ENCODE measurements at regions not wholly inside any gene's neighbourhood (a gene's known extent, or its start where the extent isn't known, plus 50 kb on each side); places are given as distances from the start of the nearest gene placed in this dataset.
"Not testable (repeated sequence)": the region's sequence is repeated elsewhere in the genome, so short reads cannot be mapped to it uniquely, and the experiment has no call there.

DNA sequence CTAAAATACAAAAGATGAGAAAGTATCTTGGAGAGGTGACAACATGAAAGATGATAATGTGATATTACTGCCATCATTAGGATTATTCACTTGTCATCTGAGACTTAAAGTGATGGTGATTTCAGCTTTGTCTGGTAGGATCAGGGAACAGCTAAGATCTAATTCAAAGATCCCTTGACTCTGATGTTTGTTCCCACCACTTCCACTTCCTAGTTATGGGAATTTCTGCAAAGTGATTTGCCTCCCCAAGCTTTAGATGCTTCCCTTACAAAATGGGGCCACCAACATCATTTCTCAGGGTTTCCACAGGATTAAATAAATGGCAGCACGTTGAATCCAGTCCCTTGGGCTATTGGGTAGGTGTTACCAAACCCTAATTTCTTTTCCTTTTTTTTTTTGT lies 550.8 kb upstream of the CDH5 start:
- no peak overlapping the region for H2AK5ac ChIP-seq (ENCODE audit: low read depth, low read length)
- no peaks in the 10 kb centered on the region for H3K79me1 ChIP-seq (ENCODE audit: low read depth in 1 of 2, low read length in 2 of 2)
- H3K9ac ChIP-seq (ENCODE audit: low read depth, low read length) = no peak overlapping the region
- H3K27ac ChIP-seq (ENCODE audit: insufficient read depth, low read length) = no peak overlapping the region
- no peaks in the 10 kb centered on the region for H4K20me1 ChIP-seq (ENCODE audit: insufficient read depth, low read length)
- in situ Hi-C loops (cut with MboI; ENCODE audit: low sequenced_read_pairs) = no loop called here
- TF ChIP-seq SMC3 (IDR thresholded peaks at IDR 0.05; ENCODE audit: low read depth, low read length) = no peak
- no CpG with 5 or more reads among the region's 1 CpG for WGBS, 2 experiments (ENCODE audit: extremely low coverage in 2 of 2, insufficient read length in 1 of 2)
- BruUV-seq (replicated peaks) = no TSS peak
- H4K5ac ChIP-seq (ENCODE audit: low read depth, low read length) = no peak overlapping the region
- H3K14ac ChIP-seq (replicated peaks; ENCODE audit: low read depth, low read length) = no peak overlapping the region
- no peak overlapping the region for H3K18ac ChIP-seq (ENCODE audit: low read depth, low read length)
- intact Hi-C loops (cut with micrococcal nuclease) = no loop called here
- H2AK9ac ChIP-seq (replicated peaks; ENCODE audit: low read depth, low read length, poor library complexity) = no peak overlapping the region
- H3K36me3 ChIP-seq (ENCODE audit: control insufficient read depth, insufficient read depth, low read length) = no peaks in the 10 kb centered on the region
- no peak overlapping the region for H2AFZ ChIP-seq (replicated peaks; ENCODE audit: low read length, poor library complexity)
- no peak overlapping the region for H2BK20ac ChIP-seq (ENCODE audit: low read depth, low read length)
- no peak overlapping the region for H3K56ac ChIP-seq (ENCODE audit: extremely low read depth, insufficient read depth, low read length)
- H3K23ac ChIP-seq (ENCODE audit: low read depth, low read length) = no peak overlapping the region
- H3K4me2 ChIP-seq (ENCODE audit: low read depth, low read length) = no peak overlapping the region
- CTCF ChIA-PET = no interaction called here
- H3K9me3 ChIP-seq (ENCODE audit: control insufficient read depth, insufficient read depth, low read length) = no peaks in the 10 kb centered on the region
- no peak overlapping the region for H2BK120ac ChIP-seq (ENCODE audit: low read depth, low read length)
- DNase-seq = no peak
- no peak overlapping the region for H4K91ac ChIP-seq (ENCODE audit: insufficient read depth, low read depth, low read length)
- no peak overlapping the region for H2BK5ac ChIP-seq (ENCODE audit: low read depth, low read length, poor library complexity, severe bottlenecking)
- H3K4me3 ChIP-seq (ENCODE audit: insufficient read depth, low read depth, low read length) = no peak overlapping the region
- dilution Hi-C loops (cut with HindIII; ENCODE audit: low sequenced_read_pairs, unreplicated experiment) = no loop called here
- no peak for ATAC-seq (ENCODE audit: low read depth)
- no peak overlapping the region for H3K4ac ChIP-seq (ENCODE audit: low read depth, low read length)
- no peak overlapping the region for H2BK15ac ChIP-seq (ENCODE audit: low read depth, low read length)
- POLR2A ChIA-PET (ENCODE audit: unreplicated experiment) = no interaction called here
- no peaks in the 10 kb centered on the region for H3K4me1 ChIP-seq (ENCODE audit: control insufficient read depth, insufficient read depth, low read length)
- H4K8ac ChIP-seq (ENCODE audit: low read depth in 2 of 2, low read length in 2 of 2) = no peak overlapping the region
- H3K9me1 ChIP-seq (ENCODE audit: insufficient read depth, low read length) = no peaks in the 10 kb centered on the region
- H3K27me3 ChIP-seq (ENCODE audit: control insufficient read depth, insufficient read depth, low read length) = peaks cover 4% of the 10 kb centered on the region

DNA sequence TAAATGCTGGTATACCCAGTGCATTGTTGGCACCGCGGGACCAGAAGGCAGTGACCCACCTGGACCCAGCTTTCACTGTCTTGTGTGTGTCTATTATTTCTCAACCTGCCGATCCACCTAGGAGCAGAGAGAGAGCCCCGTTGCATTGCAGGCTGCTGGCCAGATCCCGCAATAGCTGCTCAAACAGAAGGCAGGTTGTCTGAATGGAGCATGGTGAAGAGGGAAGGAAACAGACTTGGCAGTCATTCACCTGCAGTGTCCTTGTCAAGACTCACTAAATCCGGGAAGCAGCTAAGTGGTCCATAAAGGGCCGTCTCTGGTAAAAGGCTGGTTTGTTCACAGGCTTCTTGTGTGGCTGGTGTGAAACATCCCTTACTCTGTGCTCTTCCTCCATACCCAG lies 552.6 kb upstream of the CDH5 start:
- H3K27ac ChIP-seq (ENCODE audit: insufficient read depth, low read length); H3K4me3 ChIP-seq (ENCODE audit: insufficient read depth, low read depth, low read length); H2AK9ac ChIP-seq (replicated peaks; ENCODE audit: low read depth, low read length, poor library complexity); H2BK15ac ChIP-seq (ENCODE audit: low read depth, low read length); H2BK5ac ChIP-seq (ENCODE audit: low read depth, low read length, poor library complexity, severe bottlenecking); H3K9me1 ChIP-seq (ENCODE audit: insufficient read depth, low read length); H2AFZ ChIP-seq (replicated peaks; ENCODE audit: low read length, poor library complexity); BruUV-seq (replicated peaks); H3K79me1 ChIP-seq (ENCODE audit: low read depth in 1 of 2, low read length in 2 of 2); H3K27me3 ChIP-seq (ENCODE audit: control insufficient read depth, insufficient read depth, low read length); H3K4ac ChIP-seq (ENCODE audit: low read depth, low read length); DNase-seq; H3K18ac ChIP-seq (ENCODE audit: low read depth, low read length); H3K23ac ChIP-seq (ENCODE audit: low read depth, low read length); H3K56ac ChIP-seq (ENCODE audit: extremely low read depth, insufficient read depth, low read length); H4K91ac ChIP-seq (ENCODE audit: insufficient read depth, low read depth, low read length); ATAC-seq (ENCODE audit: low read depth); POLR2A ChIA-PET (ENCODE audit: unreplicated experiment); CTCF ChIA-PET; H4K20me1 ChIP-seq (ENCODE audit: insufficient read depth, low read length); H2AK5ac ChIP-seq (ENCODE audit: low read depth, low read length); H3K4me2 ChIP-seq (ENCODE audit: low read depth, low read length); intact Hi-C loops (cut with micrococcal nuclease); H3K36me3 ChIP-seq (ENCODE audit: control insufficient read depth, insufficient read depth, low read length); H3K14ac ChIP-seq (replicated peaks; ENCODE audit: low read depth, low read length); in situ Hi-C loops (cut with MboI; ENCODE audit: low sequenced_read_pairs); H2BK20ac ChIP-seq (ENCODE audit: low read depth, low read length); H4K5ac ChIP-seq (ENCODE audit: low read depth, low read length); H4K8ac ChIP-seq (ENCODE audit: low read depth in 2 of 2, low read length in 2 of 2); H2BK120ac ChIP-seq (ENCODE audit: low read depth, low read length); H3K9ac ChIP-seq (ENCODE audit: low read depth, low read length); dilution Hi-C loops (cut with HindIII; ENCODE audit: low sequenced_read_pairs, unreplicated experiment); H3K9me3 ChIP-seq (ENCODE audit: control insufficient read depth, insufficient read depth, low read length); H3K4me1 ChIP-seq (ENCODE audit: control insufficient read depth, insufficient read depth, low read length): not testable (repeated sequence)
- 72% methylated on average over 2 of the region's 7 CpGs; no CpG with 5 or more reads in 1 of the 2 experiments for WGBS, 2 experiments (ENCODE audit: extremely low coverage in 2 of 2, insufficient read length in 1 of 2)
